ENCODE measurements at regions not wholly inside any gene's neighbourhood (a gene's known extent, or its start where the extent isn't known, plus 50 kb on each side); places are given as distances from the start of the nearest gene placed in this dataset.

DNA sequence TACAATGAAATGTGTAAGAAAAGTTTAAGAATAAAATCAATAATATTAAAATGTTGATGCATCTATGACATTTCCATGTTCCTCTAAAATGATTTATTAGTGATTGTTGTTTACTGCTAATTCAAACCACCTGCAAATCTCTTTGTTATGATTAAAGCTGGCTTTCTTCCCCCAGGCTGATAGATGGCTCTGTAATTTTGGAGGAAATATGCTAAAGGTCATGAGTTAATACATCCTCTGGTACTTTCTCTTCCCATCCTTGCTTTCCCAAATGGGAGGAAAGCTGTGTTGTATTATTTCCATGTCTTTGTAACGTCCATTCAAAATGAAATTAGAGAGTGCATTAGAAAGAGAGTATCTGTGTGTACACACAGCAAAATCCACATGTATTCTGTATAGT lies 139.5 kb upstream of the TMCO5A start:
- no peak for DNase-seq

DNA sequence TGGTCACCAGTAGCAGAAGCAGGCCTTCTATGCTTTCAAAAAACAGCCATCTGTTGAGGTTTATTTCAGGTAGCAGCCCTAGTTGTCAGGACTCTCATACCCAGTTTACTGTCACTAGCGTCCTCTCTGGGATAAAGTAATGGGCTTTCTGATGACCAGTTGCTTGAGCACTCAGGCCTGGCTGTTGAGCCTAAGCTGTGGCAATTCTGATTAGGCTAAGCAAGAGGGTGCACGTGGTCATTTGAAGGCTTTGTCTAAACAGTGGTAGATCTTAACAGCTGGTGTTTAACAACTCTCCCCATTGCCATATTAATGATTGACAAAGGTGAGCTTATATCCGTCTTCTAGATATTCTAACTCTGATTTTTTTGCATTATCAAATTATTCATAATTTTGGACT lies 132.9 kb upstream of the TMCO5A start:
- DNase-seq: no peak

- no peak for DNase-seq
Measured at GRCh38 chr15:37806808-37807207, 127.6 kb upstream of the TMCO5A start.

DNA sequence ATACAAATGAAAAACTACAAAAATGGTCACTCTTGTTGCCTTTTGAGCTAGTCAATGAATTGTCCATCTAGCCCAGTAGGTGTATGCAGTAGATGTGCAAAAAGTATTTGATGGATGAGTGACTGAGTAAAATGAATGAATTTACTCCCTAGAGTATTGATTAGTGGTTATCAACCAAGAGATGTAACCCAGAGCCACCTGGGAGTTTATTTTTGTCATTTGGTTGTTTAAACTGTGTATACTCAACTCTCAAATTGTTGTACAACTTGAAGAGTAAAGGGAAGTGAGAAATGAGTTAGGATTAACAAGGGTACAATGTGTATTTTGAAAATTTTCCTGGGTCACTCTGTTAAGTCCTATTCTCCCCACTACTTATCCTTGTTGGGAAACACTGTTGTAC lies 124.1 kb upstream of the TMCO5A start:
- no peak for DNase-seq

GRCh38 chr15:37813306-37813705 lies 121.1 kb upstream of the TMCO5A start:
- no peak for DNase-seq

GRCh38 chr15:37814847-37815515 lies 119.5 kb upstream of the TMCO5A start:
- DNase-seq: no peak

DNA sequence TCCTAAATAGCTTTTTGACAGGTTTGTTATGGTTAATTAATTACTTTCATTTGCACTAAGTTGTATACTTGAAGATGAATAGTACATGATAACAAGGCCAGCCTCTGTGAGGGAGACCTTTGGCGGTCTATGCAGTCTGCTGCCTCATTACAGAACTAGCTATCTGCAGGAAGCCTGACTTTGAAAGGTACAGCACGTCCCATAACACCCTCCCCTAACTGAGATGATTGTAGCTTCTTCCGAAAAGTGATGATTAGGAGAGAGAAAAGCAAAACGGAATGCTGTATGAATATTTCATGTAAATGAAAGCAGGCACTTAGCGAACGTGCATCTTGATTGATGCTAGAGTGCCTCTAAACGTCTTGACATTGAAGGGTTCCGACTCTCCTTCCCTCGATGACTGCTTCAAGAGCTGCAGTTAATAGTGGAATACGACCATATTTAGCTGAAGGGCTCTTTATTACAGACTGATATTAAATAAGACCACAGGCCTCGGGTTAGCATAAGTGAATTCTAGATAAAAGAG lies 116.2 kb upstream of the TMCO5A start:
- no peak for DNase-seq

- no peak for DNase-seq
Measured at GRCh38 chr15:37819191-37819590, 115.2 kb upstream of the TMCO5A start.

GRCh38 chr15:37820380-37821128 lies 113.9 kb upstream of the TMCO5A start:
- peak; percentile 17 for DNase-seq

DNA sequence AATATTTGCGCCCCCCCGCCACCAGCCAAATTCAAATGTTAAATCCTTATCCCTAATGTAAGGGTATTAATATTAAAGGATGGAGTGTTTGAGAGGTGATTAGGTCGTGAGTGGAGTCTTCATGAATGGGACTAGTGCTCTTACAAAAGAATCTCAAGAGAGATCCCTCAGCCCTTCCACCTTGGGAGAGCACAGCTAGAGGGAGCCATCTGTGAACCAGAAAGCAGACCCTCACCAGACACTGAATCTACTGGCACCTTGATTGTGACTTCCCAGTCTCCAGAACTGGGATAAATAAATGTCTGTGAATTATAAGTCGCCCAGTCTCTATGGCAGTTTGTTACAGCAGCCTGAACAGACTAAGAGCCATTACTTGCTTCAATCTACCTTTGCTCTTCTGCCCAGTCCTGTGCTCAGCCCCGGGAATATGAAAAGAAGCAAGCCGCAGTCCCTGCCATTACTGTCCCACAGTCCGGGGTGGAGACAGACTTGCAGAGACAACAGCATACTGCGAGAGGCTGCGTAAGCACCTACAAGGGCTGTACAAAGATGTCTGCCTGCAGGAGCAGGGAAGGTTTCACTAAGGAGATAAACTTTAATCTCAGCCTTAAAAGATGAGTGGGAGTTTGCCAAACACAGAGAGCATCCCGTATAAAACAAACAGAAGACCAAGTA lies 110.7 kb upstream of the TMCO5A start:
- no peak for DNase-seq

- DNase-seq: no peak
Measured at GRCh38 chr15:37824717-37825382, 109.6 kb upstream of the TMCO5A start.

- no peak for DNase-seq
Measured at GRCh38 chr15:37837276-37837675, 97.2 kb upstream of the TMCO5A start.

DNA sequence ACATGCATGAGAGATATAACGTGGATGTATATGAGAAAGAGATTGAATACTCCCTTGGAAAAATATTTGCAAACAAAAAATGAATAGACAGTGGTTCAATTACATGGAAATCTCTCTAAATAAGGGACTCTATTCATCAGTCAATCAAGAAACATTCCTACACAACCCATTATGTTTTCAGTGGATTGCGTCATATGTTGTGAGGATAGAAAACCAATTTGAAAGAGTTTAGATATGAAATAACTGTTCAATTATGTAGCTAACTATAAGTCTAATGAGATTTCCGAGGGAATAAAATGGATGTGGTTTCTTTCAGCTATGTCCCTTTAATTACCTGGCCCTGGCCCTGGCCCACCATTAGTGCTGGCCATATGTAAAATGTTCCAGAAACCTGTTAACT lies 86.7 kb upstream of the TMCO5A start:
- no peak for DNase-seq

DNA sequence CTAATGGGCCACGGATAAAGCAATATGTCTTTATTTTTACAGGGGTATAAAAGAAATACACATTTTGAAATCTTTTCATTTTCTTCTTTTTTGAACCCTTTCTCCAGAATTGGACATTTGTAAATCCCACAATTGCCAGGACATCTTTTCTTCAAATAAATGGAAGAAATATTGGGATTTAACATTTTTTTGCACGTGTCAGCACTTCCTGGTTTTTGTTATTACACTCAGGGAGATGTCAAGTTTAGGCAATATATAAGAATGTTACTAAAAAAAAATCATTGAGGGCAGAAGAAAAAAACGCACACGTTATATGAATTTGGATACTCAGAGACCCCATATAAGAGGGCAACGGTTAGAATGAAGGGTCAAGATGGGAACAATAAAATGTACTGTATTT lies 78.3 kb upstream of the TMCO5A start:
- no peak for DNase-seq

GRCh38 chr15:37860896-37861295 lies 73.5 kb upstream of the TMCO5A start:
- no peak for DNase-seq

GRCh38 chr15:37865687-37866086 lies 68.8 kb upstream of the TMCO5A start:
- no peak for DNase-seq

- no peak for DNase-seq
Measured at GRCh38 chr15:37870711-37871110, 63.7 kb upstream of the TMCO5A start.

DNA sequence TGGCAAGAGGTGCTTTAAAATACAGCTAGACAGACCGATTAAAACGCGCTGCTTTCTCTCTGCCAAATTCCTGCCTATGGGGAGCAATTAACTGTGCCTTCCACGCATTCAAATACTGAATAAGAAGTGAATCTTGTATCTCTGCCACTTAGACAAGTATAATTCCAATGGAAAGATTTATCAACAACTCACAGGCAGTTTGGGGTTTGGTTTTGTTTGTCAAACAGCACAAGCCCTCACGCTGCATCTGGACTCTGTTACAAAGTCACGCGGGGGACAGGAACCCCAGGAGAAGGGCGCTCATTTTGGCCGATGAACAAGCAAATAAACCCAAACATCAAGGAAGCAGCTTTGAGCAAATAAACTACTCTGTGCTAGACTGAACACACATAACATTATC lies 61.8 kb upstream of the TMCO5A start:
- no peak for DNase-seq

DNA sequence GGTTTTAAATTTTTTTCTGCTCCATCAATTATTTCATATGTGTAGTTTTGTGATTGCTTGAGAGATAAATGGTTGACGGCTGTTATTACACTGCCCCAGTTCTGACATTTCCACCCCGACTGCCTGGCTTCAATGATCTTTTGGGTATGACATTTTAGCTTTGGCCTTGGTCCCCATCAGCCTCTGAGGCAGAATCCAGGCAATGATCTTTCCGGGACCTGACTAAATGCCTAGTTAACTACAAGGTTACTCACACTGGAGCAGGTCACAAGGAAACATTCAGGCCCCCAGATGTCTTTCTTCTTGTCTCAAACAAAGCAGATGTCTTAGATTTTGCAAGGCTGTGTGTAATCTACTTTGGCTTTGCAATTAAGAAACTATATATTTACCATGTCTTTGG lies 61.1 kb upstream of the TMCO5A start:
- DNase-seq: no peak

DNA sequence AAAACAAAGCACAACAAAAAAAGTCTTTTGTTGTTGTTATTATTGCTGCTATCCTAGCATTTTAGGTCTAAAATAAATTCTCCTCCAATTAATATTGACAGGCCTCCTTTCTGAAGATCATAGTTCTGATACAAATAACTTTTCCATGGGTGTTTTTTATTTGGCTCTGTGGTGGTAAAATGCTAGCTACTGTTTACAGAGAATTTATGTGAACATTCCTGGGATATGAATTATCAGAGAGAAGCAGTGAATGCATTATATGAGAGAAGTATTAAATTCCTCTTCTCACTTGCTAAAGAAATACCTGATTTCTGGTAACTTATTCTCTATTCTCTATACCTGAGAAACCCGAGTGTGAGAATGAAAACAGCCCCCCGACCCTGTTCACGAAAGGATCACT lies 57.5 kb upstream of the TMCO5A start:
- DNase-seq: no peak

DNA sequence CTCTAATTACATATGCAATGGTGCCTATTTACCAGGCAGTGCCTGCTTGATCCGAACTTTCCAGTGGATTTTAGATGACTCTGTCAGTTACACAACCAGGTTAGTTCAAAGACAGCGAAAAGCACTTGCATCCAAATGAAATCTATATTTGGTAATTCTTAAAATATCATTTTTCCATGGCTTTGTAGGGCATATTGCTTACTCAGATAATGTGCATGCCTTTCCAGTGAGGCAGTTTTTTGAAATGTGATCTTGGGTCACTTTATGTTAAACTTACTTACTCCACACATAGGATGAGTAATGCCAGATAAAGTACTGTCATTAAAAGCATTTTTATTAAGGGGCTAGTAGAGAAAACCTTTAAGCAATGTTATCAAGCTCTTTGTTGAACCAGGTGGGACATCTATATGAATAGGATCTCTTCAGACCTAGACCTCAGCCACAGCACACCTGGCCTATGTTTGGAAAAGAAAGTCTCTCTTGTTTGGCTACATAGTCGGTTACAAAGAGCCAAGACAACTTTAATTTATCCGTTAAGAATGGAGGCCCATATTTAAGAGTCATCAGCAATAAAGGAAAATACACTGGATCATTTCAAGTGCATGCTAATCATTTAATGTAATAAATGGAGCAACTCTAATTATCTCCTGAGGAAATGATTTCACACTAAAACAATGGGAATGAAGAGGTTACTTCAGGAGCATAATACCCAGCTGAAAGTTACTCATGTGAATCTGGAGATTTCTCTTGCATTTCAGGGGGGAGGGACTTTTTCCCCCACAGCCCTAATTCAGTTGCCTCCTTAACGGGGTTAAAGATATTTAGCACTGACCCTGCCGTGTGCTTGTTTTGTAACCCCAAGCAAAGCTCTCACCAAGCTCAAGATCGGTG lies 56.3 kb upstream of the TMCO5A start:
- DNase-seq: no peak

Data from NCI-H1694 (cell line).